ENCODE measurements at regions not wholly inside any gene's neighbourhood (a gene's known extent, or its start where the extent isn't known, plus 50 kb on each side); places are given as distances from the start of the nearest gene placed in this dataset.
"Not testable (repeated sequence)": the region's sequence is repeated elsewhere in the genome, so short reads cannot be mapped to it uniquely, and the experiment has no call there.

GRCh38 chr10:28481346-28481745, 51.6 kb upstream of the WAC start:
- not testable (repeated sequence) for TF ChIP-seq CTCF (IDR thresholded peaks at IDR 0.05; ENCODE audit: low read depth, low read length); EZH2phosphoT487 (IDR thresholded peaks at IDR 0.05; ENCODE audit: low read depth)
